NCI-H1048 (cell line): ENCODE measurements at regions not wholly inside any gene's neighbourhood (a gene's known extent, or its start where the extent isn't known, plus 50 kb on each side); places are given as distances from the start of the nearest gene placed in this dataset.
"Not testable (repeated sequence)": the region's sequence is repeated elsewhere in the genome, so short reads cannot be mapped to it uniquely, and the experiment has no call there.

Experiments
- DNase-seq: peaks from one replicate; lab custom pipeline; 2025; lab: John Stamatoyannopoulos, UW

DNA sequence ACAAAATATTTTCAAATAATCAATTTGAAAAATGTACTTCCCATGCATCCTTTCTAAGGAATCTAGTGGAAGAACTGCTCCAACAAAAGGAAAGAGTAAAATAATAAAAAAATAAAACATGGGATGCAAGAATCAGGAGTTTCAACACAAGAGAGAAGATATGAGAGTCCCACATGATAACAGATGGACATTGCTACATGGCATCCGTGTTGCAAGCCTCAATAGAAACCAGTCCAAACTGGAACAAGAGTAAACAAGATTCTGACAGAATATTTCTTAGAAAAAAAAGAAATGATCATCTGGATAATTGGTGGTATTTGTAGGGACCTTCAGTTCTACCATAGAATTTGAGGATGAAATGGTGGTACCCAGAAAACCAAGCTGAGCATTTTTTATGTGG, 186.8 kb downstream of the FRK start:
- no peak for DNase-seq

DNA sequence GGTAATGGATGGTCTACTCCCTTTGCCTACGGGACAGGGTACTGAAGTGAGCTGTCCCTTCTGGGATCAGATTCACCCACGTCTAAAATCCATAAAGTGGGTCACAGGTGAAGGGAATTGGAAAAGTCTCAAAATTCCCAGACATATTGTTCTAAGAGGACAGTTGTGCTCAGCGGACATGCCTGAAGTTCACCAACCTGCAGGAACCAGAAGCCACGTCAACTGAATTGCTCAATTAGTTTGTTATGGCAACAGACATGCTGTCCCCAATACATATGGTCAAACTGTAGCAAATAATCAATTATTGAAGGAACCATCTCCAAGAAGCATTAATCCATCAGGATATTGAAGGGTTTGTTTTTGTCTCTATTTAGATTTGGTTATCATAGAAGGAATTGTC, 190.2 kb downstream of the FRK start:
- DNase-seq, result no peak

DNA sequence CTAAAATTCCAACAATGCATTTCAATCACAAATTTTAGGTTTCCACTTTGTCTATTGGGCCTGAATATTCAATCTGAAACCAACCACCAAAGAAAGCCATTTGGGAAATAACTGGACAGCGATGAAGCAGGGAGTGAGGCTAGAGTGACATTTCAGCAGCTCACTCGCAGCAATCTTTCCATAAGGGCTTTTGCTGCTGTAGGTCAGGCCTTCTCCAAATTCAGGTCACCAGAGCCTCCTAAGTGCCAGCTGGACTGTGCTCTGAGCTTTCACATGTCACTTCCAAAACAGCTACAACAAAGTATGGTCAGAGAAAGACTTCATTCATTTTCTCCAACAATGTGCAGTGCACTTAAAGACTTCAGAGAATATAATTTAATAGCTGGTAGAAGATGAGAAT, 194.8 kb downstream of the FRK start:
- no peak for DNase-seq

DNA sequence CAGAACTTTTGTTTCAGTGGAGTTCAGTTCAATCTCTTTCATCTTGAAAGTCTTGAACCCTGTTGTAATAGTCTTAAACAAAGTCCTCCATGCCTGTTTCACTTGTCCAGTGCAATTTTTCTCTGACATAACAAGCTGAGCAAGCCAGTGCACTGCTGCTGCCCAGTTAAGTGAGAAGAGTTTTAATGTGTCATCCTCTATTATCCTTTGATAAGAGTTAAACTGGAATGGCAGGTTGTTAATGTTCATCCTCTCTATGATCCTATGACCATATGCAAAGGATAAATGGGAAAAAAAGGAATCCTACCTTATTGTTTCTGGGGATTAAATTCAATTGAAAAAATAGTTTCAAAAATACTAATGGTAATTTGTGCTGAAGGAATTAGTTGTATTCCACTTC, 197.5 kb downstream of the FRK start:
- DNase-seq, result no peak

DNA sequence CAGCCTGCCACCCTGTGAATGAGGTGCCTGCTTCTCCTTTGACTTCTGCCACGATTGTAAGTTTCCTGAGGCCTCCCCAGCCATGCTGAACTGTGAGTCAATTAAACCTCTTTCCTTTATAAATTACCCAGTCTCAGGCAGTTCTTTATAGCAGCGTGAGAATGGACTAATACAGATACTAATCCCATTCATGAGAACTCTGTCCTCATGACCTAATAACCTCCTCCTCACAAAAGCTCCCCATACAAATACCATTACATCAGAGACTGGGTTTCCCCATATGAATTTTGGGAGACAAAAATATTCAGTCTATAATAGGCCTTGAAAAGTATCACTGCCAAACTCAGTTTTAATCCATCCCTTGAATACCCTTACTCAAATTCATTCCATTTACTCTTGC, 199.0 kb downstream of the FRK start:
- not testable (repeated sequence) for DNase-seq

DNA sequence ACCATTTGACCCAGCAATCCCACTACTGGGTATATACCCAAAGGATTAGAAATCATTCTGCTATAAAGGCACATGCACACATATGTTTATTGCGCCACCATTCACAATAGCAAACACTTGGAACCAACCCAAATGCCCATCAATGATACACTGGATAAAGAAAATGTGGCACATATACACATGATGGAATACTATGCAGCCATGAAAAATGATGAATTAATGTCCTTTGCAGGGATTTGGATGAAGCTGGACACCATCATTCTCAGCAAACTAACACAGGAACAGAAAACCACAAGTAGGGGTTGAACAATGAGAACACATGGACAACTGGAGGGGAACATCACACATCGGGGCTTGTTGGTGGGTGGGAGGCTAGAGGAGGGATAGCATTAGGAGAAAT, 201.1 kb downstream of the FRK start:
- DNase-seq, result not testable (repeated sequence)

DNA sequence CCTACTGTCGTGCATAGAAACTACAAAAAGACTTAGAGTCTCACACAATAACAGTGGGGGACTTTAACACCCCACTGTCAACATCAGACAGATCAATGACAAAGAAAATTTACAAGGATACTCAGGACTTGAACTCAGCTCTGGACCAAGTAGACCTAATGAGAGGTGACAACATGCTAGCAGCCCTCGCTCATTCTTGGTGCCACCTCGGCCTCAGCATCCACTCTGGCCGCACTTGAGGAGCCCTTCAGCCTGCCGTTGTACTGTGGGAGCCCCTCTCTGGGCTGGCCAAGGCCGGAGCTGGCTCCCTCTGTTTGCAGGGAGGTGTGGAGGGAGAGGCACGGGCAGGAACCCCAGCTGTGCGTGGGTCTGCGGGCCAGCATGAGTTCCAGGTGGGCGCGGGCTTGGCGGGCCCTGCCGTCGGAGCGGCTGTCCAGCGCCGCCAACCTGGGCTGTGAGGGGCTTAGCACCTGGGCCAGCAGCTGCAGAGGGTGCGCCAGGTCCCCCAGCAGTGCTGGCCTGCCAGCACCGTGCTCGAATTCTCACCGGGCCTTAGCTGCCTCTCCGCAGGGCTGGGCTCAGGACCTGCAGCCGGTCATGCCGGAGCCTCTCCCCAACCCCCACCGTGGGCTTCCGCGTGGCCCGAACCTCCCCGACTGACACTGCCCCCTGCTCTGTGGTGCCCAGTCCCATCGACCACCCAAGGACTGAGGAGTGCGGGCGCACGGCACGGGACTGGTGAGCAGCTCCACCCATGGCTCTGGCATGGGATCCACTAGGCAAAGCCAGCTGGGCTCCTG, 205.6 kb downstream of the FRK start:
- no peak for DNase-seq

DNA sequence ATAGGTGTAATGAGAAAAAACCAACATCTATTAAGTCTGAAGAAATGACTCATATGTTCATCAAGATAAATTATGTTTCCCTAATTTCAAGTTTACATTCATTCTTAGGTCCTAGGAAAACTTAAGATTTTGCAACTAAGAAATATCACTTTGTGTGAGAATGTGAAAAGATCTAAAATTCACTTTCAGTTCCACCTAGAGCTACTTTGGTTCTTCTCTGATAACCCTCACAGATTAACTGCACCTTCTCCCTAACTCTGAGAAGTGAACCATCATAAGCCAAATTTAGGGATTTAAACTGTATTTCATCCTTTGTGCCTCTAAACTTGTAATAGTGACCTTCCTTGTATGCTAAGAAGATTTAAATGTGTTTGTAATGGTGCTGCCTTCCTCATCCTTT, 213.0 kb downstream of the FRK start:
- no peak for DNase-seq

DNA sequence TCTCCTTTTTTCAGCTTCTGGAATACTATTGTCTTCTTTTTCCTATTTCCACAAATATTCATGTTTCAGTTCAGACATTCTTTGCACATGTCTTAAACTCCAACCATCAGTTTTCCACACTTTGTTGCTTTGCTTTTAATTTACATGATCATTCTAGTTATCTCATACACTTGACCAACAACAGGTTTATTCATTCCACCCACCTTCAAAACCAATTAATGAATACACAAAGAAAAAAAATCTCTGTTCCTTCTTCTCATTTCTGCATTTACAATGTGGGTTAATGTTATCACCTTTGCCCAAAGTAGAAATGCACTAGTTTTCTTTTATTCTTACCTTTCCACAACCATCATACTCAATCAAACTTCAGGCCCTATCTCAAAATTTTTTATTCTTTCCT, 216.7 kb downstream of the FRK start:
- DNase-seq, result no peak

DNA sequence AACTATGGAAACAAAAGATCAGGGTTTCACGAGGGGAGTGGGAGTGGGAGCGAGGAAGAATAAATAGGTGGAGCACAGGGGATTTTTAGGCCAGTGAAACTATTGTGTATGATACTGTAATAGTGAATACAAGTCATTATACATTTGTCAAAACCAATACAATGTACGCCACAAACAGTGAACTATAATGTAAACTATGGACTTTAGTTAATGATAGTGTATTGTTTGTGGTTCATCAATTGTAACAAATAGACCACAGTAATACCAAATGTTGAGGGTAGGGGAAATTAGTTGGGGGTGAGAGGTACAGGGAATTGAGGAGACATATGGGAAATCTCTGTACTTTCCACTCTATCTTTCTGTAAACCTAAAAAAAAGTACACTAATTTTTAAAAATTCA, 218.4 kb downstream of the FRK start:
- no peak for DNase-seq

DNA sequence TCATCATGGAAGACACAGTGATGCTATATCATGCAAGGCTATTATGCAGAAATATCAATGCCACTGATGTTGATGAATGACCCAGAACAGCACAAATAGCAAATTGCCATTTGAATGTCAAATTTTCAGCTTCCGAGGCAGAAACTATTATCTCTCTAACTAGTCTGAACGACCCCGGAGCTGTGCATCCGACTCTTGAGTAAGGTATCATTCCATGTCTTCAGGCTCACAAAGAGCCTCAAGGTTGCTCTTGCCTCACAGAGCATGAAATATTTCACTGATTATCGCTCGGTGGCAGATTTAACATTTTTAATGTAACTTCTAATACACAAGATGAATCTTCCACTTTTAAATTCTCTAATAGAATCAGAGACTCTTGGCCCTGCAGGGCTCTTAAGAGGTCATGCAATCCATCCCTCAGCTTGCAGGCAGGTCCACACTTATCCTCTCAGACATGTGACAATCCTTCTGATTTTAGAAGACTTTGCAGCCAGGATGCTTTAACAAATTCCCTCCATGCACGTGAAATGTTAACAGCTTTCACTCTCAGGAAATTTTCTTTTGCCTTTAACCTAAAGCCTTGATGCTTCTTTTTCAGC, 221.0 kb downstream of the FRK start:
- DNase-seq, result no peak

DNA sequence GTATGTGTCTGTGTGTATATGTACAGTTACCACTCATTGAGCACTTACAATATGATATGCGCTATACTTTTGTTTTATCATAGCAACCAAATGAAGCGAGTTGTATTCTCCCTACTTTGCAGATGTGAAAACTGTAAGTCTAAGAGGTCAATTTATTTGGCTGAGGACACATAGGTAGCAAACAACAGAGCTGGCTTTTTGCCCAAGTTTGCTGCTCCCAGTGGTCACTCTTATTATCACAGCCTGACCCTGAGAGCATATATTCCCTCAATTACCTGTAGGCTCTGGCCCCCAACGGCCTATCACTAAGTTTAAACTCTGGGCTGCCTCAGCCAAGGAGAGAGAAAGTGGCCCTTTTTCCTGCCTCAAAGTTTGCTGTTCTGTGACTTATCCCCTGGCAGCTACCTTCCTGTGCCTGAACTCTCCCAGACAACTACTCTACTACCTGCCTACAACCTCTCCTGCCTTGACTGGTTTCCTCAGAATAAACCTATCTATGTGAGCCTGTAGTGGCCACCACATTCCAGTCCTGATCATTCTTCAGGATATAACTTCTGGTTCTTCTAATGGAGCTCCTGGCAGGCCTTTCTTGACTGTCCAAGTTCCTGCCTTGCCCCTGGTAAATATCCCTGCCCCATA, 221.8 kb downstream of the FRK start:
- no peak for DNase-seq

DNA sequence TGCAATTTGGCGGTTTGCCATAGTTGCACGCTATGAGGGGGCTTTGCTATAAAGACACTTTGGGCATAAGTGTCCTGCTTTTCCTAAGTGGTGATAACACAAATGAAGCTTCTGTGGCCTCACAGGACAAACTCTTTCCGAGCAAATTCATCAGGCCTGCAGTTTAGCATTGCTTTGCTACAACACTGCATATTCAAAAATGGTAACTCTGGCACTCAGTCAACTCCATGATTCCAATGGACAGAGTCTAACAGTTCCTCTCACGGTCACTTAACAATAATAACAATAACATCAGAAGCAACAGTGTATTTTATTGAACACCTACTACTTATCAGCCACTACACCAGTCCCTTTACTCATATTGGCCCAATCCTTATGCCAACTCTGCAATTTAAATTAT, 222.5 kb downstream of the FRK start:
- no peak for DNase-seq

DNA sequence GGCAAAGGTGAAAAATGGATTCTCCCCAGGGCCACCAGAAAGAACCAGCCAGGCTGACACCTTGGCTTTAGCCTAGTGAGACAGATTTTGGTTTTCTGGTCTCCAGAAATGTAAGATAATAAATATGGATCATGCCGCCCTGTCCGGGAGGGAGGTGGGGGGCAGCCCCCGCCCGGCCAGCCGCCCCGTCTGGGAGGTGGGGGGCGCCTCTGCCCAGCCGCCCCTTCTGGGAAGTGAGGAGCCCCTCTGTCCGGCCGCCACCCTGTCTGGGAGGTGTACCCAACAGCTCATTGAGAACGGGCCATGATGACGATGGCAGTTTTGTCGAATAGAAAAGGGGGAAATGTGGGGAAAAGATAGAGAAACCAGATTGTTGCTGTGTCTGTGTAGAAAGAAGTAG, 224.3 kb downstream of the FRK start:
- DNase-seq, result not testable (repeated sequence)

DNA sequence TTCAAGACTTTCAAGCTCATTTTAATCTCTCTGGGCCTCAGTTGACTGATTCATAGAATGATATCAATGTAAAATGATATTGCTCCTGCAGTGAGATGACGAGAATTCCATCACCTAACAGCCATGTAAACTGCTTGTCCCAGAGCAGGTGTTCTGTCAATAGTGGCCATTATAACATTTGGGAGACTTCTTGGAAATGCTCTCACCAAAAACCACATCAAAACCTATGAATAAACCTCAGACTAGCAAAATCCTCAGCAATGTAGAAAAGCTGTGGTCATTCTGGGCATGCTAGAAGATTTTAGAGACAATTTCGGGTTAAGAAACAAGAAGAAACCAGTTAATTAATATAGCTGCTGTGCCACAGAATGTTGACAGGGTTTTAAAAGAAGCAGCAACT, 225.4 kb downstream of the FRK start:
- DNase-seq, result no peak

DNA sequence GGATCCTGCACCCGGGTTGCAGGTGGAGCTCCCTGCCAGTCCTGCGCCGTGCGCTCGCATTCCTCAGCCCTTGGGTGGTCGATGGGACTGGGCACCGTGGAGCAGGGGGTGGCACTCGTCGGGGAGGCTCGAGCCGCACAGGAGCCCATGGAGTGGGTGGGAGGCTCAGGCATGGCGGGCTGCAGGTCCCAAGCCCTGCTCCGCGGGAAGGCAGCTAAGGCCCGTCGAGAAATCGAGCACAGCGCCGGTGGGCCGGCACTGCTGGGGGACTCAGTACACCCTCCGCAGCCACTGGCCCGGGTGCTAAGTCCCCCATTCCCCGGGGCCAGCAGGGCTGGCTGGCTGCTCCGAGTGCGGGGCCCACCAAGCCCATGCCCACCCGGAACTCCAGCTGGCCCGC, 226.1 kb downstream of the FRK start:
- not testable (repeated sequence) for DNase-seq

DNA sequence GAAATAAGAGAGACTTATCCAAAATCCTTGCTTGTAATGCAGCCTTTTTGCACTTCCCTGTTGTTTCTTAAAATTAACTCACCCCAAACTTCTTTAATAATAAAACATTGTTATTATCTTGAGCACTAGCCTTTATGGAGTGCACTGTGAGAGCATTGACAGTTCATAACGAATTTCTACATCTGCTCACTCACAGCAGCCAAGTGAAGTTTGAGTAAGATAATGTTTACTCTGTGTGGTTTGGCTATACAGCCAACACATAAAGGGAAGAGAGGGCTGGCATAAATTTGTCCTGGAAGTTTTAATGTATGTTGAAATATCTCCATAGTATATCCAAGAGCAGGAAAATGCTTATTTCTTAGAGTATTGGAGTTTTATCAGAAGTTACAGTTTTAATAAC, 227.9 kb downstream of the FRK start:
- no peak for DNase-seq

DNA sequence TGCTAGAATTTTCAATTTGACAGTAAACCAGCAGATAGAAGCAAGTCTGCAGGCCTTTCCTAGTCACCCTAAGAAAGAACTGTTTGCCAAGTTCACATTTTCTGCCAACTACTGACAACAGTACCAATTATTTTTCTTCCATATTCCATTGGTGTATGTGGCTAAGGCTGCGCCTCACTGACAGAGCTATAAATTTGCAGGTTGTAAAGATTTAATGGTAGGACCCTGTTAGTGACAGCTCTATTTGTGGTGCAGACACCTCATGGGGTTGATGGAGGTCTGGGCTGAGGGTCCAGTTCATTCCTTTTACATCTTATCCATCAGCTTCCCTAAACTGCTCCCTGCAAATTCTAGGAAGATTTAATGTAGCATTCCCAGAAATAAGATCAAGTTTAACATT, 228.5 kb downstream of the FRK start:
- no peak for DNase-seq

DNA sequence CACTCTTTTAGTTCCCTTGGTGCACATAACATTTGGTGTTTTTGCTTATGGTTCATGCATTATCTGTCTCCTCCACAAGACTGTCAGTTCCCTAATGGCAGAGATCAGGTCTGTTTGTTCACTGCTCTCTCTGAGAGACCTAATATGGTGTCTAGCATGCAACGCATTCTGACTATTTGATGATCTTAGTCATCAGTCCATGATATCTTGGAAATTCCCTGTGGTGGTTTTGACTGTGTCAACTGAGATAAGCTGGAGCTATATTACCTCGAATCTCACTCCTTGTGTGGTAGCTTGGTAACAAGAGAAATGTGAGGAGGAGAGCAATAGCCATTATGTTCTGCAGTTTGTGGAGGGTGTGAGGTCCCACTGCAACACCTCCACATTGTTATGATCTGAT, 229.8 kb downstream of the FRK start:
- no peak for DNase-seq

DNA sequence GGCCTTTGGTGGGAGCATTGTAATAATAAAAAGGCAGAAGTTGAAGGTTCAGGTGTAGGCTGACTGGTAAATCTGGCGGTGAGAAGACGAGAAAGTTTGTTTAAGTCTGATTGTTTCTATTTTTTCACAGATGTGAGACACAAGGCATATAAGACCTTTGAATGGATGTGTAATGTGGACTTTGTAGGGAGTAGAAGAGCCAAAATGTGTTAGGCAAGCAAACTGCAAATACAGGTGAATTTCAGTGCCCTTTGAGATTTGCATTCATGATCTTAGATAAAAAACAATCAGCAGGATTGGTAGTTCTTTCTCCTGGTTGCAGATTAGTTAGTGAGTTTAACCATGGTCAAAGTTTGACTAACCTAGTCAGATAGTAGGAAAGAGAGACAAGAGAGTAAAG, 238.9 kb downstream of the FRK start:
- DNase-seq, result no peak

DNA sequence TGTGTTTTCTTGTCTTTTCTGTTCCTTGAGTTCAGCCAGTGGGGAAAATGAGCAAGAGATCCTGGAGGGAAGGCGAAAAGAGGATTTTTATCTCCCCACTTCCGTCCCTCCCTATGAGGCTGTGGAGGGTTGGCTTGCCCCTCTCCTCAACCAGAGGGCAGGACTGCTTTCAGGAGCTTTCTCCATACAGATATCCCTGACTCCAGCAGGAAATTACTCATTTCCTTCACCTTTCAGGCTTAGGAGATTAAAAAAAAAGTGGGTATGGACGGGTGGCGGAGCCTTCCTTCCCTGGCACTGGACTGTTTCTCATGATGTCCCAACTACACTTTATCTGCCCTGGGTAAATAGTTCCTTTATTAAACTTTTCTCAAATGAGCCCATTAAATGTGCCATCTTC, 241.2 kb downstream of the FRK start:
- DNase-seq, result no peak

DNA sequence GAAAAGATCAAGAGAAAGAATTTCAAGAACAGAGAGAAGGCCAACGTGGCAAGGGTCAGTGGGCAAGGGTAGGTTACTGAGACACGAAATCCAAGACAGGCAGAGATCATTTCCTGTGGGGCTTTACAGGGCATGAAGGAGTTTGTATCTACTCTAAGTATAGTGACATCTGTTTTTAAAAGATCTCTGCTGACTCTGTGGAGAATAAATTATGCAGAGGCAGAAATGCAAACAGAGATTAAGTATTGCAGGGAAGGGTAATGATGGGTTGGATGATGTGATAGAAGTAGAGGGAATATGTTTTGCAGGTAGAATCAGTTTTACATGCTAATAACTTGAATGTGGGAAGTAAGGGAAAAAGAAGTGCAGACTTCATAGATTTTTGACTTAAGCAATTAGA, 243.5 kb downstream of the FRK start:
- no peak for DNase-seq

DNA sequence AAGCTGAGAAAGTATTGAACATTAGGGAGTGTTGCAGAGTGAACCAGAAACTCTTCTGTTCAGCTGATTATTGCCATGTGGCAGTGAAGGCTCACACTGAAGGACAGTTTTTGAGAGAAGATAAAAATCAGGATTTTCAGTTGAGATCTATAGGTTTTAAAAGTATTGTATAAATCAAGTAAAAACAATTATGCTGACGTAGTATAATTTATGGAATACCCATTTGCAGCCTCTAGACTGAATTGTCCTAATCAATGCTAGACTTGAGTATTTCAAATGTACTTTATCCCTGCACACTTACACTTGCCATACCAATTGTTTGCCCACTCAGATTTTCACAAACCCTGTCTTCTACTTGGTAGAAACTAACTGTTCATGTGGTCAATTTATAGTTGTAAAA, 245.8 kb downstream of the FRK start:
- no peak for DNase-seq

DNA sequence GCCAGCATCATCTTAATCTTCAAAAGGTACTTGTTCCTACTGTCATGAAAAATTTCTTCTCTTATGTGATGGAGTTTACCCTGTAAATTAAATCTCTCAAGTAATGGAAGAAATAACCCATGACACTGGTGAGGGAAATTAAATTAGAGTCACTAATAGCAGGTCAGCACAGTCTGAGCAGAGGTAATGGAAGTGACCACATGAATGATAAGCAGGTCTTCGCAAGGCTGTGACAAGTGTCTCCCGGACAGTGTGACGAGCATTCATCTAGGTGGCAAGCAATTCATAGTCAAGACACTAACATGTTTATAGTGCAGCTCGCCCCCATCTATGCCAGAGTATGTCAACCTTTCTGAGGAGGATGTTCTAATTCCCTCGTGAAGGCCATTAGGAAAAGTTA, 249.2 kb downstream of the FRK start:
- DNase-seq, result no peak
